KMS-11 (cell line): ENCODE measurements at regions not wholly inside any gene's neighbourhood (a gene's known extent, or its start where the extent isn't known, plus 50 kb on each side); places are given as distances from the start of the nearest gene placed in this dataset.

Experiments used
- H2AFZ ChIP-seq: fragments of 200-600 bp; sonication (generic); 2 replicates; pipeline ENCODE4 v1.6.1; 2016; ENCODE audit warnings: antibody characterized with exemption, mixed run types, low read depth
- H3K27ac ChIP-seq: fragments of 200-600 bp; sonication (generic); 2 replicates; pipeline ENCODE4 v1.6.1; 2016; ENCODE audit warnings: mild to moderate bottlenecking, mixed run types
- H3K27me3 ChIP-seq: fragments of 200-600 bp; sonication (generic); 2 replicates; pipeline ENCODE4 v1.6.1; 2017; ENCODE audit warnings: mild to moderate bottlenecking, low read depth, mixed run types, moderate library complexity; ENCODE audit not compliant: insufficient read depth
- H3K36me3 ChIP-seq: fragments of 200-600 bp; sonication (generic); 2 replicates; pipeline ENCODE4 v1.6.1; 2017; ENCODE audit warnings: mild to moderate bottlenecking, mixed run types; ENCODE audit not compliant: insufficient read depth
- H3K4me1 ChIP-seq: fragments of 200-600 bp; sonication (generic); 2 replicates; pipeline ENCODE4 v1.6.1; 2016; ENCODE audit warnings: mild to moderate bottlenecking, low read depth, mixed run types; ENCODE audit not compliant: poor library complexity, severe bottlenecking
- H3K4me2 ChIP-seq: fragments of 200-600 bp; sonication (generic); 2 replicates; pipeline ENCODE4 v1.7.0; 2016; ENCODE audit warnings: mild to moderate bottlenecking, mixed run types
- H3K4me3 ChIP-seq: fragments of 200-600 bp; sonication (generic); IDR thresholded peaks from 2 replicates; pipeline ENCODE4 v1.6.1; 2017; ENCODE audit warnings: low read depth, low read length, mixed read lengths; ENCODE audit not compliant: insufficient read depth
- H3K79me2 ChIP-seq: fragments of 200-600 bp; sonication (generic); 2 replicates; pipeline ENCODE4 v1.6.1; 2016; ENCODE audit warnings: low read depth, mixed run types; ENCODE audit not compliant: insufficient read depth
- H3K9ac ChIP-seq: fragments of 200-600 bp; sonication (generic); 2 replicates; pipeline ENCODE4 v1.6.1; 2016; ENCODE audit warnings: mild to moderate bottlenecking, mixed run types
- H4K20me1 ChIP-seq: fragments of 200-600 bp; sonication (generic); 2 replicates; pipeline ENCODE4 v1.6.1; 2016; ENCODE audit warnings: mild to moderate bottlenecking, mixed run types; ENCODE audit not compliant: insufficient read depth
- TF ChIP-seq, protein P1 (sequence below): fragments of 200-600 bp; sonication (generic); conservative IDR thresholded peaks from 2 replicates; pipeline ENCODE4 v1.6.1; 2017; ENCODE audit warnings: low read depth, mild to moderate bottlenecking, antibody characterized with exemption, low read length, moderate library complexity, mixed read lengths

DNA sequence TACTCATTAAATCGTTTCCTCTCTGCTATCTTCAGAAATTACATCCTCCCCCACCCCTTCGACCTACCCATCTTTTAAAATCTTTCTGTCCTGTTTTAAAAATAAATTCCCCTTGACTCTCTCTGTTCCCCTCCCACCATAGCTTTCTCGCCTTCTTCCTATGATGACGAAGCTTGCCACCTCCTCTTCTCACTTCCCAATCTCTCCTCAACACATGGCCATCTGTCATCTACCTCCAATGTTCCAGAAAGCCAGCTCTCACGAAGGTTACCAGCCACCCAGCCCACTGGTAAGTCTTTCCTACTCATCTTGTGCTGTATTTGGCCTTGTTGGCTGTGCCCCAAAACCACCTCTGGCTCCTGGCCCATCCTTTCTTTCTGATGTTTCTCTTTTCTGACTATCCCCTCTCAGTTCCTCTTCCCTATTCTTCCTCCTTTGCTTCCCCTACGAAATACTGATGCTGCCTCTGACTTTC, 346.3 kb downstream of the ENC1 start:
- TF ChIP-seq, protein P1, sequence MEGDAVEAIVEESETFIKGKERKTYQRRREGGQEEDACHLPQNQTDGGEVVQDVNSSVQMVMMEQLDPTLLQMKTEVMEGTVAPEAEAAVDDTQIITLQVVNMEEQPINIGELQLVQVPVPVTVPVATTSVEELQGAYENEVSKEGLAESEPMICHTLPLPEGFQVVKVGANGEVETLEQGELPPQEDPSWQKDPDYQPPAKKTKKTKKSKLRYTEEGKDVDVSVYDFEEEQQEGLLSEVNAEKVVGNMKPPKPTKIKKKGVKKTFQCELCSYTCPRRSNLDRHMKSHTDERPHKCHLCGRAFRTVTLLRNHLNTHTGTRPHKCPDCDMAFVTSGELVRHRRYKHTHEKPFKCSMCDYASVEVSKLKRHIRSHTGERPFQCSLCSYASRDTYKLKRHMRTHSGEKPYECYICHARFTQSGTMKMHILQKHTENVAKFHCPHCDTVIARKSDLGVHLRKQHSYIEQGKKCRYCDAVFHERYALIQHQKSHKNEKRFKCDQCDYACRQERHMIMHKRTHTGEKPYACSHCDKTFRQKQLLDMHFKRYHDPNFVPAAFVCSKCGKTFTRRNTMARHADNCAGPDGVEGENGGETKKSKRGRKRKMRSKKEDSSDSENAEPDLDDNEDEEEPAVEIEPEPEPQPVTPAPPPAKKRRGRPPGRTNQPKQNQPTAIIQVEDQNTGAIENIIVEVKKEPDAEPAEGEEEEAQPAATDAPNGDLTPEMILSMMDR = no peak
- no peaks in the 10 kb centered on the region for H4K20me1 ChIP-seq
- H3K4me1 ChIP-seq = peaks cover 12% of the 10 kb centered on the region
- no peak overlapping the region for H3K9ac ChIP-seq
- no peak overlapping the region for H3K27ac ChIP-seq
- H3K79me2 ChIP-seq = no peaks in the 10 kb centered on the region
- H3K4me2 ChIP-seq = no peak overlapping the region
- no peaks in the 10 kb centered on the region for H3K36me3 ChIP-seq
- H3K27me3 ChIP-seq = no peaks in the 10 kb centered on the region
- H2AFZ ChIP-seq = no peak overlapping the region
- H3K4me3 ChIP-seq = no peak overlapping the region

DNA sequence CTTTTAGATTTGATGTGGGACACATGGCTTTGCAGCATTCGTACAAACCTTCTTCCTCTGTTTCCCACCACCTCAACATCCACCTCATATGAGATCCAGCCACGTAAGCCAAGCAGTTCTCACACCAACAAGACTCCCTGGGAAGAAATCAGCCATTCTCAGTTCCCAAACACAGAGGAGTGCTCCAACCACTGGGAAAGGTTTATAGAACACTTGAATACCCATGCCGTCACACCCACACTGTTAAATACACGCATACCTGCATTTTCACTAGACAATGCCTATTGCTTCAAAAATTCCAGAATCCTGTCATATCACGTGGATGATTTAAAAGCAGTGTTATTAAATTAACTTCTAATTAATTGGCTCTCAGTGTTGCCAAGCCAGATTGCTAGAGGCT, 347.3 kb downstream of the ENC1 start:
- H3K27me3 ChIP-seq = no peaks in the 10 kb centered on the region
- peaks cover 20% of the 10 kb centered on the region for H3K4me1 ChIP-seq
- no peak overlapping the region for H3K27ac ChIP-seq
- no peak overlapping the region for H2AFZ ChIP-seq
- no peak overlapping the region for H3K4me3 ChIP-seq
- TF ChIP-seq, protein P1 = no peak
- H4K20me1 ChIP-seq = no peaks in the 10 kb centered on the region
- no peaks in the 10 kb centered on the region for H3K79me2 ChIP-seq
- no peak overlapping the region for H3K9ac ChIP-seq
- no peaks in the 10 kb centered on the region for H3K36me3 ChIP-seq
- H3K4me2 ChIP-seq = no peak overlapping the region

DNA sequence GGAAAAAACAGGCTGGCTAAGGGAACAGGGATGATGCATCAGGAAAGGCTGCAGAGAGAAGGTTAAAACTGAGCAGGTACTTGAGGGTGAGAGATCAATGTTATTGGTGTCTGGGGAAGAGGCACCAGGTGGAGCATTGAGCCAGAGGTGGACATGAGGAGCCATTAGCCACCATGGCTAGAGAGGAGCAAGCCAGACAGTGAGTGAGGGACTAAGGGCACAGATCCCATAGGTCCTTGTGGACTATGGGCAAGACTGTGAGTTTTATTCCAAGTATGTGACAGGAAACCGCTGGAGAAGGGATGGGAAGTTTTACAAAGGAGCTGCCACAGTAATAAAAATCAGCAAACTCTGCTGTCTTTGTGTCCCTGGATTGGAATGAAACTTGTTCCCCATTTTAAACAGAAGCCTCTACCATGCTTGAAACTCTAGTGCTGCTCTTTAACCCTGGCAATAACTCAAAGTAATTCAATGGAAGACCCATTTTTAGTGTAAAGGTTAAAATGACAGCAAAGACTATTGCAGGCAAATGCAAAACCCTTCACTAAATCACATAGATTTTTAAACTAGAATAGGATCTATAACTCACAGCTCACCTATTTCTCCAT, 349.8 kb downstream of the ENC1 start:
- TF ChIP-seq, protein P1 = no peak
- H3K27me3 ChIP-seq = no peaks in the 10 kb centered on the region

DNA sequence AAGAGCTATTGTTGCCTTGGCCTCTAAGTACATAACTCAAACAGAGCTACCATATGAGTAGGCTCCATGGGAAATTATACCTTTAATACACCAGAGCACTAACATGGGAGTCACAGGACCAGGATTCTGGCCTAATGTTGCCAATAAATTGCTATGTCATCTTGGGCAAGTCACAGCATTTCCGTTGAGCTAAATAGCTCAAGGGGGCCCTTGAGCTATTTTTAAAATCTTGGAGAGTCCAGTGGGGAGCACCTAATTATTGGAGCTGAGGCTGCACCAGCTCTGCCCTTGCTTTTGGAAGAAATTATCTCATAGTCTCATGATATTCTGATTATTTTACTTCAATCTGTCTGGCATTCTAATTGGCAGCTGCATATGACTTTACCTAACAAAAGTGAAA, 350.8 kb downstream of the ENC1 start:
- no peak overlapping the region for H3K4me3 ChIP-seq
- no peaks in the 10 kb centered on the region for H4K20me1 ChIP-seq
- H3K79me2 ChIP-seq = no peaks in the 10 kb centered on the region
- H3K9ac ChIP-seq = no peak overlapping the region
- no peaks in the 10 kb centered on the region for H3K27me3 ChIP-seq
- H3K4me2 ChIP-seq = no peak overlapping the region
- TF ChIP-seq, protein P1 = no peak
- no peak overlapping the region for H2AFZ ChIP-seq
- peaks cover 51% of the 10 kb centered on the region for H3K4me1 ChIP-seq
- H3K27ac ChIP-seq = no peak overlapping the region
- no peaks in the 10 kb centered on the region for H3K36me3 ChIP-seq

More for the DNA sequence above, 349.8 kb downstream of the ENC1 start:
- Histone ChIP-seq H3K4me1 (peaks cover 41% of the 10 kb centered on the region), H3K79me2 (no peaks in the 10 kb centered on the region), H3K27ac (no peak overlapping the region), H2AFZ (no peak overlapping the region), H4K20me1 (no peaks in the 10 kb centered on the region), H3K9ac (no peak overlapping the region), H3K4me3 (no peak overlapping the region), H3K4me2 (no peak overlapping the region), H3K36me3 (no peaks in the 10 kb centered on the region)
